ENCODE measurements at regions not wholly inside any gene's neighbourhood (a gene's known extent, or its start where the extent isn't known, plus 50 kb on each side); places are given as distances from the start of the nearest gene placed in this dataset.

DNA sequence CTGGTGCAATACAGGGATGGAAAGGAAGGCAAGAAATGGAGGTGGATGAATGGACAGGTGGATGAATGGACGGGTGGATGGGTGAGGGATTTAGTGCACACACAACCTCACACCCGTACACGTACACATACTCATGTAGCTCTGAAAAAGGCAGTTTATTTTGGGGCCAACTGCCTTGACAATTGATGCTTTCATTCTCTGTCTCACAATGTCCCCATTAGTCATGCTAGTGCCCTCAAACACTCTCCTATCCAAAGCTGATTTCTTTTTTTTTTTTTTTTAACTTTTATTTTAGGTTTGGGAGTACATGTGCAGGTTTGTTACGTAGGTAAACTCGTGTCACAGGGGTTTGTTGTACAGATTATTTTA lies 495.0 kb downstream of the DMAC1 start:
- Mint-ChIP-seq H3K27me3 (peaks cover 5 to 33% of the 10 kb centered on the region in 2 donors), H3K36me3 (no peaks in the 10 kb centered on the region), H3K27ac (no peak overlapping the region), H3K4me3 (no peak overlapping the region), H3K9me3 (peaks cover 17 to 20% (median 19%) of the 10 kb centered on the region in 5 donors), H3K4me1 (no peaks in the 10 kb centered on the region)
- Histone ChIP-seq H3K4me3 (ENCODE audit: low read length) (no peak overlapping the region), H3K36me3 (ENCODE audit: insufficient read depth, low read length) (no peaks in the 10 kb centered on the region), H3K27me3 (ENCODE audit: insufficient read depth, low read length, poor library complexity, severe bottlenecking) (no peaks in the 10 kb centered on the region), H3K27ac (ENCODE audit: low read depth, low read length) (no peak overlapping the region), H3K9me3 (ENCODE audit: low read length) (no peaks in the 10 kb centered on the region), H3K4me1 (ENCODE audit: insufficient read depth, low read length) (no peaks in the 10 kb centered on the region)
- no peak for DNase-seq
- CTCF ChIA-PET = no interaction called here
- POLR2A ChIA-PET = no interaction called here

DNA sequence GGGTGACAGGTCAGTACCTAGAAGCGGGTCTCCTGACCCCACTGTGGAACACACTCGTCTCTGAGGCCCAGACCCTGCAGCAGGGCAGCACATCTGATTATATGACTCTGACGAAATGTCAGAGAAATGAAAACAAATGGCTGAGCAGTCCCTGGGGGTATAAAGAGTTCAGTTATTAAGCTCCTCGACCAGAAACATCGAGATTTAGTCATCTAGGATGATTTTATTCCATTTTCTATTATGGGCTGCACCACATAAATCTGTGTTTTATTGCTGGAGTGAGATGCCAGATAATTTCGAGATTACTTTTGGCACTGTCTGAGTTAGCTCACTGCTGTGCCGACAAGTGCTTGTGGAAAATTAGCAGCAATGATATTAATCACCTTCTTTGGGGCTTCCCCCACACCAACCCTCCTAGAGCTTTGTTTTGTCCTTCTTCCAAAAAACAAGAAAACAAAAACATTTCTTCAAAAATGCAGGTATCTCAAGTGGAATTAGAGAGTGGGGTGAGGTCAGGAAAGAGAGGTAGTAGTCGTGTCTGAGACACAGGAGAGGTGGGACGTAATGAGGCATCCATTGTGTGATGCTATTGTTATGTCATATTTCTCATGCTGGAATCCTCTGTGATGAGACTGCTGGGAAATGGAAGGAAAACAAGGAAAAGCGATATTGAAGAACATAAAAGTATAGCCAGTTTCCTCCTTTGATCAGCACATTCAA lies 495.5 kb downstream of the DMAC1 start:
- H3K27me3 Mint-ChIP-seq = peaks cover 7 to 33% of the 10 kb centered on the region in 2 donors
- POLR2A ChIA-PET = no interaction called here

DNA sequence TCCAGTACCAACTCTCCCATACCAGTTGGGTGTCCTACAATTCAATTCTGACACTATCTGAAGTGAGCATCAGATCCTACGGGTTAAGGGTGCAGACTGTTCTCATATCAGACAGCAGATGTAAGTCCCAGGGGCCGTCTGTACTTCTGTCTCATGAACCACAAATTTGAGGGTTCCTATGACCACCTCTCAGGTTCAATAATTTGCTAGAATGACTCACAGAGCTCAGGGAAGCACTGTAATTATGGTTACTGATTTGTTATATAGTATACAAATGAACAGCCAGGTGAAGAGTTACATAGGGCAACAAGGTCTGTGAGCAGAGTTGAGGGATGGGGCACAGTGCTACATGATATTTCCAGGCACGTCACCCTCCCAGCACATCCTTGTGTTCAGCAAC lies 499.1 kb downstream of the DMAC1 start:
- CTCF ChIA-PET = no interaction called here
- Histone ChIP-seq H3K27ac (ENCODE audit: low read depth, low read length) (no peak overlapping the region), H3K36me3 (ENCODE audit: insufficient read depth, low read length) (no peaks in the 10 kb centered on the region), H3K4me3 (ENCODE audit: low read length) (no peak overlapping the region), H3K27me3 (ENCODE audit: insufficient read depth, low read length, poor library complexity, severe bottlenecking) (no peaks in the 10 kb centered on the region), H3K4me1 (ENCODE audit: insufficient read depth, low read length) (no peaks in the 10 kb centered on the region), H3K9me3 (ENCODE audit: low read length) (no peaks in the 10 kb centered on the region)
- Mint-ChIP-seq H3K4me3 (no peak overlapping the region), H3K36me3 (no peaks in the 10 kb centered on the region), H3K4me1 (peaks cover 5 to 9% (median 5%) of the 10 kb centered on the region in 3 donors), H3K27ac (no peak overlapping the region), H3K27me3 (peaks cover 8 to 36% of the 10 kb centered on the region in 2 donors), H3K9me3 (no peaks in the 10 kb centered on the region)
- no peak for DNase-seq
- POLR2A ChIA-PET = no interaction called here

More for the DNA sequence above, 495.5 kb downstream of the DMAC1 start:
- Mint-ChIP-seq H3K9me3 (peaks cover 11 to 16% (median 15%) of the 10 kb centered on the region in 5 donors), H3K4me1 (no peaks in the 10 kb centered on the region), H3K36me3 (no peaks in the 10 kb centered on the region), H3K4me3 (no peak overlapping the region), H3K27ac (no peak overlapping the region)
- CTCF ChIA-PET = no interaction called here
- no peak overlapping the region for H3K4me3 ChIP-seq (ENCODE audit: low read length)
- no peaks in the 10 kb centered on the region for H3K36me3 ChIP-seq (ENCODE audit: insufficient read depth, low read length)
- H3K27ac ChIP-seq (ENCODE audit: low read depth, low read length) = no peak overlapping the region
- no peak for DNase-seq
- H3K27me3 ChIP-seq (ENCODE audit: insufficient read depth, low read length, poor library complexity, severe bottlenecking) = no peaks in the 10 kb centered on the region
- no peaks in the 10 kb centered on the region for H3K4me1 ChIP-seq (ENCODE audit: insufficient read depth, low read length)
- H3K9me3 ChIP-seq (ENCODE audit: low read length) = no peaks in the 10 kb centered on the region

GRCh38 chr9:7298123-7298522 lies 501.5 kb downstream of the DMAC1 start:
- no peak for DNase-seq
- Mint-ChIP-seq H3K27me3 (peaks cover 8 to 18% of the 10 kb centered on the region in 2 donors), H3K4me1 (peaks cover 5 to 9% (median 5%) of the 10 kb centered on the region in 3 donors), H3K9me3 (peaks cover 0 to under 1% (median 0%) of the 10 kb centered on the region in 5 donors), H3K4me3 (no peak overlapping the region), H3K36me3 (no peaks in the 10 kb centered on the region), H3K27ac (no peak overlapping the region)
- Histone ChIP-seq H3K27me3 (ENCODE audit: insufficient read depth, low read length, poor library complexity, severe bottlenecking) (no peaks in the 10 kb centered on the region), H3K36me3 (ENCODE audit: insufficient read depth, low read length) (no peaks in the 10 kb centered on the region), H3K4me1 (ENCODE audit: insufficient read depth, low read length) (no peaks in the 10 kb centered on the region), H3K27ac (ENCODE audit: low read depth, low read length) (no peak overlapping the region), H3K4me3 (ENCODE audit: low read length) (no peak overlapping the region), H3K9me3 (ENCODE audit: low read length) (no peaks in the 10 kb centered on the region)
- CTCF ChIA-PET = no interaction called here
- POLR2A ChIA-PET = no interaction called here

- Mint-ChIP-seq H3K27ac (no peak overlapping the region), H3K4me1 (peaks cover 5 to 9% (median 5%) of the 10 kb centered on the region in 3 donors), H3K9me3 (peaks cover 0 to 2% (median 0%) of the 10 kb centered on the region in 5 donors), H3K36me3 (no peaks in the 10 kb centered on the region), H3K27me3 (peaks cover 9 to 15% of the 10 kb centered on the region in 2 donors), H3K4me3 (no peak overlapping the region)
- Histone ChIP-seq H3K4me3 (ENCODE audit: low read length) (no peak overlapping the region), H3K36me3 (ENCODE audit: insufficient read depth, low read length) (no peaks in the 10 kb centered on the region), H3K4me1 (ENCODE audit: insufficient read depth, low read length) (no peaks in the 10 kb centered on the region), H3K27ac (ENCODE audit: low read depth, low read length) (no peak overlapping the region), H3K9me3 (ENCODE audit: low read length) (no peaks in the 10 kb centered on the region), H3K27me3 (ENCODE audit: insufficient read depth, low read length, poor library complexity, severe bottlenecking) (no peaks in the 10 kb centered on the region)
- ChIA-PET POLR2A (no interaction called here), CTCF (no interaction called here)
- DNase-seq = no peak
Measured at GRCh38 chr9:7297521-7297920, 502.1 kb downstream of the DMAC1 start.

DNA sequence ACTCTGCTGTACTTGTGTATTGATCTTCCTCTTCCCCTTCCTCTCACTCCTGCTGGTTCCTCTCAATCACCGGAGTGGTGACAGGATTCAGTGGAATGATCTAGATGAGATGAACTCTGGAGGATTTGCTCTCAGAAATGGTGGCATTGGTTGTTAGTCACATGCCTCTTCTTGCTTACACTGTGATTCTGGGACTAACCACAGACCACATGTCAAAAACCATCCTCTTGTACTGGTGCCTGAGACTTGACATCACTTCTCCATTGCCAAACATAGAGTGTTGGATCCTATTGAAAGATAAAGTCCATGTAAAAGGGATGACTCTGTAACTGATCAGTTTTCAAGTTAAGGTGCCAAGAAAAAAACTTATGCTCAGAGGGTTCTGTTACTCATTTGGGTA lies 506.5 kb downstream of the DMAC1 start:
- Mint-ChIP-seq H3K36me3 (no peaks in the 10 kb centered on the region), H3K27me3 (peaks cover 5 to 8% of the 10 kb centered on the region in 2 donors), H3K27ac (no peak overlapping the region), H3K4me1 (peaks cover 4 to 6% (median 5%) of the 10 kb centered on the region in 3 donors), H3K4me3 (no peak overlapping the region), H3K9me3 (peaks cover 0 to 2% (median 0%) of the 10 kb centered on the region in 5 donors)
- Histone ChIP-seq H3K27ac (ENCODE audit: low read depth, low read length) (no peak overlapping the region), H3K27me3 (ENCODE audit: insufficient read depth, low read length, poor library complexity, severe bottlenecking) (no peaks in the 10 kb centered on the region), H3K9me3 (ENCODE audit: low read length) (no peaks in the 10 kb centered on the region), H3K4me1 (ENCODE audit: insufficient read depth, low read length) (no peaks in the 10 kb centered on the region), H3K4me3 (ENCODE audit: low read length) (no peak overlapping the region), H3K36me3 (ENCODE audit: insufficient read depth, low read length) (no peaks in the 10 kb centered on the region)
- no peak for DNase-seq
- ChIA-PET CTCF (no interaction called here), POLR2A (no interaction called here)

DNA sequence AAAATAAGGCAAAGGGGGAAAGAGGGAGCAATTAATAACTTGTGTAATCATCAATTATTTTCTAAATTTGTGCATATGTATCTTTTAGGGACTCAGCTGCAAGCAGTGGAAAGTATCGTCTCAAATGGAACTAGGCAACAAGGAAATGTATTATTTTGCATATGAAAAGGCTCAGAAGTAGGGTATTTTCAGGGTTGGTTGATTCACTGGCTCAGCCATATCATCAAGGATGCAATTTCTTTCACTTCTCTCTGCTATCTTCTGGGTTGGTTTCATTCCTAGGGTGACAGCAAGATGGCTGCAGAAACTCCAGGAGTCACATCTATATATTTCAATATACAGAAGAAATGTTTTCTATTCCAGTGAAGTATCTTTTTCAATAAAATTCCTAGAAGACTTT lies 509.8 kb downstream of the DMAC1 start:
- Mint-ChIP-seq H3K4me3 (no peak overlapping the region), H3K27me3 (peaks cover 3 to 6% of the 10 kb centered on the region in 2 donors), H3K27ac (no peak overlapping the region), H3K9me3 (peaks cover 0 to 2% (median 0%) of the 10 kb centered on the region in 5 donors), H3K36me3 (no peaks in the 10 kb centered on the region), H3K4me1 (no peaks in the 10 kb centered on the region)
- ChIA-PET POLR2A (no interaction called here), CTCF (no interaction called here)
- no peak overlapping the region for H3K4me3 ChIP-seq (ENCODE audit: low read length)
- no peaks in the 10 kb centered on the region for H3K4me1 ChIP-seq (ENCODE audit: insufficient read depth, low read length)
- H3K36me3 ChIP-seq (ENCODE audit: insufficient read depth, low read length) = no peaks in the 10 kb centered on the region
- no peak overlapping the region for H3K27ac ChIP-seq (ENCODE audit: low read depth, low read length)
- no peaks in the 10 kb centered on the region for H3K27me3 ChIP-seq (ENCODE audit: insufficient read depth, low read length, poor library complexity, severe bottlenecking)
- no peaks in the 10 kb centered on the region for H3K9me3 ChIP-seq (ENCODE audit: low read length)
- no peak for DNase-seq

GRCh38 chr9:7287986-7288385 lies 511.6 kb downstream of the DMAC1 start:
- Histone ChIP-seq H3K4me1 (ENCODE audit: insufficient read depth, low read length) (no peaks in the 10 kb centered on the region), H3K36me3 (ENCODE audit: insufficient read depth, low read length) (no peaks in the 10 kb centered on the region), H3K27ac (ENCODE audit: low read depth, low read length) (no peak overlapping the region), H3K27me3 (ENCODE audit: insufficient read depth, low read length, poor library complexity, severe bottlenecking) (no peaks in the 10 kb centered on the region), H3K9me3 (ENCODE audit: low read length) (no peaks in the 10 kb centered on the region), H3K4me3 (ENCODE audit: low read length) (no peak overlapping the region)
- H3K27me3 Mint-ChIP-seq = peaks cover 3 to 6% of the 10 kb centered on the region in 2 donors
- H3K36me3 Mint-ChIP-seq = no peaks in the 10 kb centered on the region
- DNase-seq = no peak
- H3K9me3 Mint-ChIP-seq = no peaks in the 10 kb centered on the region
- POLR2A ChIA-PET = no interaction called here
- CTCF ChIA-PET = no interaction called here
- H3K27ac Mint-ChIP-seq = no peak overlapping the region
- H3K4me1 Mint-ChIP-seq = no peaks in the 10 kb centered on the region
- H3K4me3 Mint-ChIP-seq = no peak overlapping the region

All from CD8-positive, alpha-beta memory T cell (primary cell).